Eye (tissue), 1 donor: ENCODE measurements at regions not wholly inside any gene's neighbourhood (a gene's known extent, or its start where the extent isn't known, plus 50 kb on each side); places are given as distances from the start of the nearest gene placed in this dataset.

Experiments
- DNase-seq: peaks from one replicate; pipeline ENCODE4 v3.0.0-alpha.2; 2015

DNA sequence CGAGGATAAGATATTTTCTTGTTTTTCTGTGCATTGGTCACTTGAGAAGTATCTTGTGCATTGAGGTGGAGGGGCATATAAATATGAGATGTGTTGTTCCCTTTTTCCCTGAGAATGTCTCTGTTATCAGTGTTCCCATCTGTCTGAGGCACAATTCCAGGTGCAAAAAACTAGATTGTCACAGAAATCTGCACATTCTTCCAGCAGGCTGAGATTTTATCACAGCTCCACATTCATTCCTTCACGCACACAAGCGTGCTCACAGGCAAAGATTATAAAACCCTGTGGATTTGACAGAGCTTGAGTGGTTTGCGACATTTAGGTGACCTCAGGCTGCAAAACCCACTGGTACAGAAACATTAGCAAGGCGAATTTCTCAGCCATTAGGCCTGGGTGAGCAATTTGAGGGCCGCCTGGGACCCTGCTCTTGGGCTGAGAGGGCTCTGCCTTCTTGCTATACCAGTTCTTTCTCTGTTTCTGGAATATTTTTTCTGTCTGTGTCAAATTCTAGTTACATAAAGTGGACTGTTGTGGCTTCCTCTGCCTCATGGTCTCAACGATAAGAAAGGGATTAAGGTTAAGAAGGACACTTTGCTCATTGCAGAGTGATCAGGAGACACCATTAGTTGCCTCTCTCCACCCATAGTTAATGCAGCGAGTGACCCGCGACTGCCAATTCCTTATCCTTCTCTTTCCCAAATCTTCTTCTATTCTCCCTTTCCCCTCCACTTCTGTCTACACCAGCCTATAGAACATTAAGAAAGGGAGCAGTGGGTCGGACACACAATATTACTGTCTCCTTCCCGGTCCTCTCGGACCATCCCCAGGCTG is 86.7 kb upstream of the C1QTNF7 start:
- peak; percentile 79 for DNase-seq

- peak; percentile 70 for DNase-seq
These were observed 86.0 kb upstream of the C1QTNF7 start for GRCh38 chr4:15341733-15342300.

GRCh38 chr4:15343000-15343399 is 84.8 kb upstream of the C1QTNF7 start:
- no peak for DNase-seq

- DNase-seq: no peak
These were observed 84.3 kb upstream of the C1QTNF7 start for GRCh38 chr4:15343581-15343980.

DNA sequence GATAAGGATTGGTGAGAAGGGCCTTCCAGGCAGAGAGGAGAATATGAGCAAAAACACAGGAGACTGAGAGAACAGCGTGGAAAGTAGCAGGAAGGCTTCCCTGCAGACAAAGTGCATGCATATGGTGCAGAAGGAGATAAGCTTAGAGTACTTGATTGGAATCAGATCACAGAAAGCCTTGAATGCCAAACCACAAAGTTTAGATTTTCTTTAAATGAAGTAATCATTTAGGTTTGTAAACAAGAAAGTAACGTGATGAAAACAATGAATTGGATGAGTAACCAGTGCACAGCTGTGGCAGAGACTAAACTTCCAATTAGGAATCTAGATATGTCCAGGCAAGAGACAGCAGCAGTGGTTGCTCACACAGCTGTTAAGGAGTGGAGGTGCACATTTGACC is 83.8 kb upstream of the C1QTNF7 start:
- DNase-seq: peak; percentile 56

DNA sequence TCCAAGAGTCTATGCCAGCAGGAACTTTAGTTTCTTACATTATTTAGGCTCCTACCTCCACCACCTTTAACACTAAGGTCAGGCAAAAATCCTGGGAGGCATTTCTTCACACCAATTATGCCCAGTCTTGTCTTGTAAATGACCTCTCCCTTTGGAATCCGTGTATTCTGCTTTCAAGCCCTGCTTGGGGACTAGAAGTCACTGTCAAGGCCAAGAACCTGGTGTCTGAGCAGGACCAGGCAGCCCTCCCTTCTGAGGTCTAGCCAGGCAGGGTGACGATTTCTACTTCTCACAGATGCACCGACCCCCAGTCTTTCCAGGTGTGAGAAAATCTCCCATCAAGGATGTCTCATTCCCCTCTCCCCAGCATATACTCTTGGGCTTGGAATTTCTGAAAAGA is 82.7 kb upstream of the C1QTNF7 start:
- no peak for DNase-seq

DNA sequence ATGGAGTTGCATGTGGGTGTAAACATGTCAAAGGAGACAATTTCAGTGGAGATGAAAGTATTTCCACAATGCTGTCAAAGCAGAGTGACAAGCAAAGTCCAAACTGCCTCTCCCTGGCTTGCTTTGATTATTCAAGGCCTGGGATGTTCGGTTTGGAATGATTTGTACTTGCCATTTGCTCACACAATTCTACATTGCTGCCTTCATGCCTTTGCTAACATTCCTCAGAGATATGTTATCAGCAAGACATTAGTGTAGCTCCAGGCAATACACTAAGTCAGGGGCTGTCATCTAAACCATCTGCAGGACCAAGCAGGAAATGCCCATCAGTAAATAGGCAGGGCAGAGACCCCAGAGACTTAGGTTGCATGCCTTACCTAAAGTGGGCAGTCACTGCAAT is 79.6 kb upstream of the C1QTNF7 start:
- DNase-seq: no peak

- DNase-seq: no peak
These were observed 79.1 kb upstream of the C1QTNF7 start for GRCh38 chr4:15348695-15349094.

DNA sequence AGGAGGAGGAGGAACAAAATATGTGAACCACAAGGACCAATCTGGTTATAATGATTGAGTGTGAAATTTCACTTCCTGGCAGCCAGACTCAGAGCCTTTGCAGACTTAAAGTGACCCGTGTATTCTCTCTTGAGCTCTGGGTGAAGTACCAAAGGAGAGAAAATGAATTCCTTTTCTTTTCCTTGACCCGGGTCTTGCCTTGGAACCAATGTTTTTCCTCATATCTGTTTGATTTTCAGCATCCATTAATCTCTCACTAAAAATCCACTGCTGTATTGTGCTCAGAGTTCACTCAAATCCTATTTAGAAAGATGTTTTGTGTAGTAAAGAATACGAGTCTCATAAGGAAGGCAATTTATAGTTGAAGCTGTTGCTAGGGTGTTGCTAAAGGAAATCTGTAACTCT is 78.3 kb upstream of the C1QTNF7 start:
- peak; percentile 57 for DNase-seq

GRCh38 chr4:15349965-15350364 is 77.9 kb upstream of the C1QTNF7 start:
- DNase-seq: no peak

DNA sequence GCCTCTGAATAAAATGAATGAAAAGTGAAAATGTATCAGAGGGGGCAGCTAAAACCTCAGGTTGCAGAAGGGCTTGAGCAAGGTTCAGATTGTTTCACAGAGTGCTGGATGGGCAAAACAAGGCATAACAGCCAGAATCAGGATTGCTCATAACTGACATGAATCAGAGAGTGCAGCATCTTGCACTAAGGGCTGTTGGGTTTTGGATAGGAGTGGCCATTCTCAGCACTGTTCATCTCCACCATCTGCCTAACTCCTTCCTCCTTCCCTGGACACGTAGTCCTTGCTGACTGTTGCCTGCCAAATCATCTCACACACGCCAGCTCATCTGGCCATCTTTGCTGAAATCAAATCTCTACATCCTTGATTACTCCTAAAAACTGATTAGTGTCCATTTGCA is 75.3 kb upstream of the C1QTNF7 start:
- DNase-seq: no peak

DNA sequence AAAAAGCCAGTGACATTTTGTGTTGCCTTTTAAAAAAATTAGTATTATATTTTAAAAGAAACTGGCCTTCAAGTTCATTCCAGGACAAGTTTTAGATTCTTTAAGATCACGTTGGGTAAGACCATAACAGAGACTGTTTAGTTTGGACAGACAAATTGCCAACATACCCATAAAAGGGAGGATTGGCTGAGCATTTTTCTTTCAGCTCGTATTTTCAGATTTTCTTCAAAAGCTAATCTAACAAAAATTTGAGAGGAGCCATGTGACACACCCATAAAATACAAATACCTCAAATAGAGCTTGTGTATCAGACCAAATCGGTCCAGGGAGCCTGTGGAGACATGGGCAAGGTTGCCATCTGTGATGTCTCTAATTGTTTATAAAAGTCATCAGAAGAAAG is 74.6 kb upstream of the C1QTNF7 start:
- DNase-seq: no peak

- no peak for DNase-seq
These were observed 73.2 kb upstream of the C1QTNF7 start for GRCh38 chr4:15354371-15355297.

- DNase-seq: peak; percentile 44
These were observed 66.3 kb upstream of the C1QTNF7 start for GRCh38 chr4:15361529-15361928.

- no peak for DNase-seq
These were observed 65.3 kb upstream of the C1QTNF7 start for GRCh38 chr4:15362541-15362940.

DNA sequence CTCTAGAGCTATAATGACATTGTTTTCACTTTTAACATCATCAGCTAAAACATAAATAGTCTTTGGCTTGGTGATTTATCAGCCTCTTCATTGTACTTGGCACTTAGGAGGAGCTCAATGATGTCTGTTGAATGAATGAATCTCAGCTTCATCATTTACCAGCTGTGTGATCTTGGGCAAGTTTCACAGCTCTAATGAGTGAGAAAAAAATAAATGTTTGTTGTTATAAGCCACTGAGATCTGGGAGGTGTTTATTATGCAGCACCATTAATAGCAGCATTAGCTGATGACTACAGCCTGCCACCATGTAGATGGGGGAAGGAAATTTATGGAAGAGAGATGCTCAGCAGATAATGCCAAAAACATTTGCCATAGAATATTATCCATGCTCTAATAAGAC is 63.6 kb upstream of the C1QTNF7 start:
- no peak for DNase-seq

DNA sequence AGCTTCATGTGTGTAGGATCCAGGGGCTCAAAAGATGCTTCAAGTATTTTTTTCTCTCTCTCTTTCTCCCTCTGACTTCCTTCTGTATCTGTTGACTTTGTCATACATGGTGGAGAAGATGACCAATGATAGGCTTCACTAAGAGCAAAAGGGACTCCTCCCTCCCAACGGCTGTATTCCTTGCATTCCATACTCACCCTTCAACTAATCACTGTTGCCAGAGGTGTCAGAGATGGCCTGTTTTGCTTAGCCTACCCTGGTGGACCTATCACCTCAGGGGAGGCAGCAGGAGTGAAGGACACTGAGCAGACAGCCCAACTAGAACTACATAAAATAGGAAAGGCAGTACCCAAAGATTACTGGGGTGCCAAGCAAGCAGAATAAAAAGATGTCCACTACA is 62.2 kb upstream of the C1QTNF7 start:
- no peak for DNase-seq

DNA sequence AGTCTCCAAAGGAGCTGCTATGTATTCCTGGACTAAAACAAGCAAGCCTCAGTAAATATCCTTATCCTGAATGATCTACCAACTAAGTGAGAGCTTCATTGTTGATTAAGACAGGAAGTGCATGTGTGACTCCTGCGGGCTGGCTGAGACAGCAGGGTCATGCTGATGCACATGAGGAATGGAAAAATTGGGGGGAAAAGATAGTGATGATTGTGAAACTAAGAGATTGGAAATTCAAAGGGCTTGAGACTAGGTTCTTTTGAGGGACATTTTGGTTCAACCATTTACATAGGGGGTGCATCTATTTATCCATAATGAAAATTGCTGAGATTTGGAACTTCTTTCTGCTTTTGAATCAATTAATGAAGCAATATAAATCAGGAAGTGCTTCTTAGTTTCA is 61.1 kb upstream of the C1QTNF7 start:
- DNase-seq: no peak

- DNase-seq: no peak
These were observed 59.0 kb upstream of the C1QTNF7 start for GRCh38 chr4:15368856-15369255.

- no peak for DNase-seq
These were observed 57.5 kb upstream of the C1QTNF7 start for GRCh38 chr4:15370296-15370695.

DNA sequence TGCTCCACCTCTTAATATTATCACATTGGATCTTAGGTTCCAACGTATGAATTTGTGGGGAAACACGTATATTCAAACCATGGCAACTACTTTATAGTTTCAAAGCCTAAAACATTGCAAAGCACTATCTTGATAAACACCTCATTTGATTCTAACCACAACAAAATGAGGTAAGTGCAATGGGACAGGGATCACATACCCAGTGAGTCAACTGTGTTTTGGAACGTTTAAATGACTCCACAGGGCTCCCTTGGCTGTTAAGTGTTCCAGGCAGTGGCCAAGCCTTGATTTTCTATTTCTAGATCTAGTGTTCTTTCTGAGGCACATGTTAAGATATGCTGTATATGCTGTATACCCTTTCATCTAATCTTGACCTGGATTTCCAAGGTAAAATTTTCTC is 54.5 kb upstream of the C1QTNF7 start:
- no peak for DNase-seq

- peak; percentile 29 for DNase-seq
These were observed 53.2 kb upstream of the C1QTNF7 start for GRCh38 chr4:15374656-15375055.

DNA sequence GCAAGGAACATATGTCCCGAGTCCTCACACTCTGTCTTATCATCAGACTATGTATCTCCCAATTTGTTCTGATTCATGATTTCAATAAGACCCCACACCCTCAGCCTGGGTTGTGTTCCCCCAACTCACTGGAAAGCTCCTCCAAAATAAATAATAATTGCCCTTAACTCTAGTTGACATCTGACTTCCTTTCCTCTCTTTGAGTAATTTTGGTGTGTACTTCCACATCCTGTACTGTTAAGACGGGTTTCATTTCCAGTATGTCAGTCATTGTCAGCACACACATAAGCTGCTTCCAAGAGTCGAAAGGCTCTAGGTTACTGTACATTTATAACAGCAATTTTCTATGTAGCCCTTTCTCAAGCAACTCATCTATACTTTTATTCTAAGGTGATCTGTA is 52.2 kb upstream of the C1QTNF7 start:
- DNase-seq: no peak

DNA sequence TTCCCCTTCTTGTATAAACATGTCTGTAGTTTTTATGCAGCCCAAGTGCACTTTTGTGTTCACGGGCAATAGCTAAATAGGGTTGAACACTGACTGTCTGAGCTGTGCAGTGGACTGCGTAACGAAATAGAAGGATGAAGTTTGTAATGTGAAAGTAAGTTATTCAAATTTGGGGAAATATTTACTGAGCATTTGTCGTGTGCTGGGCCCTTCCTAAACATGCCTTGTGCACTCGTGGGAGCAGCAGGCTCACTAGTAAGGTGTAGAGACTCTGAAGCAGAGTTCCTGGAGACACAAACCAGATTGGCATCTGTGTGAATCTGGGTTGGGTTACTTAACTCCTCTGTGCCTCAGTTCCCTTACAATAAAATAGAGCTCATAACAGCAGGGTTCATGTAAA is 51.7 kb upstream of the C1QTNF7 start:
- no peak for DNase-seq
